Coronary artery (tissue), 2 donors: ENCODE measurements at regions not wholly inside any gene's neighbourhood (a gene's known extent, or its start where the extent isn't known, plus 50 kb on each side); places are given as distances from the start of the nearest gene placed in this dataset.

Experiments
- DNase-seq: peaks from one replicate; pipeline ENCODE4 v3.0.0-alpha.2; 2017; ENCODE audit warnings: low spot score
- H3K27ac ChIP-seq, 2 donors: fragments of 200-600 bp; sonication (generic); one replicate each; pipeline ENCODE4 v1.5.1; 2016 to 2019
- H3K4me3 ChIP-seq: fragments of 200-600 bp; sonication (generic); 2 replicates; pipeline ENCODE4 v1.5.1; 2016; ENCODE audit warnings: mild to moderate bottlenecking, moderate library complexity
- CTCF ChIP-seq: fragments of 200-600 bp; sonication (generic); IDR thresholded peaks from one replicate; pipeline ENCODE4 v1.5.1; 2019; ENCODE audit warnings: antibody characterized with exemption

- no peak for TF ChIP-seq CTCF
- H3K27ac ChIP-seq: no peak overlapping the region
- DNase-seq: no peak
- H3K4me3 ChIP-seq: no peak overlapping the region
Measured at GRCh38 chr12:13744561-13744960, 236.8 kb downstream of the GRIN2B start.

- H3K4me3 ChIP-seq: no peak overlapping the region
- H3K27ac ChIP-seq: no peak overlapping the region
- TF ChIP-seq CTCF: no peak
- DNase-seq: no peak
Measured at GRCh38 chr12:13740149-13740545, 241.3 kb downstream of the GRIN2B start.

- Histone ChIP-seq H3K27ac (no peak overlapping the region), H3K4me3 (no peak overlapping the region)
- TF ChIP-seq CTCF: no peak
- DNase-seq: no peak
Measured at GRCh38 chr12:13735734-13736133, 245.7 kb downstream of the GRIN2B start.

GRCh38 chr12:13734584-13735152, 246.7 kb downstream of the GRIN2B start:
- DNase-seq: no peak
- no peak overlapping the region for H3K27ac ChIP-seq

GRCh38 chr12:13727707-13728195, 253.7 kb downstream of the GRIN2B start:
- no peak for DNase-seq
- H3K27ac ChIP-seq: no peak overlapping the region
- H3K4me3 ChIP-seq: no peak overlapping the region
- no peak for TF ChIP-seq CTCF

More at GRCh38 chr12:13734584-13735152, 246.7 kb downstream of the GRIN2B start:
- H3K4me3 ChIP-seq: no peak overlapping the region
- TF ChIP-seq CTCF: no peak

- no peak for TF ChIP-seq CTCF
- Histone ChIP-seq H3K27ac (no peak overlapping the region), H3K4me3 (no peak overlapping the region)
- DNase-seq: no peak
Measured at GRCh38 chr12:13725049-13725448, 256.4 kb downstream of the GRIN2B start.

- no peak overlapping the region for H3K27ac ChIP-seq
- TF ChIP-seq CTCF: no peak
- no peak overlapping the region for H3K4me3 ChIP-seq
- no peak for DNase-seq
Measured at GRCh38 chr12:13724136-13724535, 257.3 kb downstream of the GRIN2B start.
